Osteoblast (primary cell): ENCODE measurements at regions not wholly inside any gene's neighbourhood (a gene's known extent, or its start where the extent isn't known, plus 50 kb on each side); places are given as distances from the start of the nearest gene placed in this dataset.

Experiments
- DNase-seq: peaks from one replicate; pipeline ENCODE4 v3.0.0; 2011; ENCODE audit warnings: low spot score, mixed read lengths; ENCODE audit not compliant: insufficient read length; ENCODE audit errors: missing footprints
- H2AFZ ChIP-seq: 2 replicates; pipeline ENCODE4 v1.6.0; 2011; ENCODE audit warnings: mild to moderate bottlenecking, low read length
- H3K27ac ChIP-seq: 2 replicates; pipeline ENCODE4 v1.5.1; 2011; ENCODE audit warnings: mild to moderate bottlenecking, low read depth, low read length, moderate library complexity
- H3K27me3 ChIP-seq: 2 replicates; pipeline ENCODE4 v1.6.0; 2012; ENCODE audit warnings: mild to moderate bottlenecking, control low read depth, inconsistent platforms, low read length, moderate library complexity; ENCODE audit not compliant: insufficient read depth
- H3K36me3 ChIP-seq: 2 replicates; pipeline ENCODE4 v1.5.1; 2011; ENCODE audit warnings: mild to moderate bottlenecking, low read length, control low read depth, moderate library complexity; ENCODE audit not compliant: insufficient read depth
- H3K4me1 ChIP-seq: 2 replicates; pipeline ENCODE4 v1.5.1; 2011; ENCODE audit warnings: mild to moderate bottlenecking, low read length, control low read depth, moderate library complexity; ENCODE audit not compliant: insufficient read depth
- H3K4me2 ChIP-seq: 2 replicates; pipeline ENCODE4 v1.6.0; 2011; ENCODE audit warnings: mild to moderate bottlenecking, low read length; ENCODE audit not compliant: insufficient read depth
- H3K4me3 ChIP-seq: fragments of 200-600 bp; sonication (generic); 3 replicates; pipeline ENCODE4 v1.5.1; 2012; ENCODE audit warnings: mild to moderate bottlenecking, low read length, inconsistent platforms; ENCODE audit not compliant: insufficient read depth
- H3K79me2 ChIP-seq: 2 replicates; pipeline ENCODE4 v1.6.0; 2012; ENCODE audit warnings: mild to moderate bottlenecking, low read length, control low read depth, inconsistent platforms; ENCODE audit not compliant: insufficient read depth
- H3K9me3 ChIP-seq: 2 replicates; pipeline ENCODE4 v1.5.1; 2011; ENCODE audit warnings: low read depth, low read length, control low read depth
- H4K20me1 ChIP-seq: 2 replicates; pipeline ENCODE4 v1.6.0; 2012; ENCODE audit warnings: mild to moderate bottlenecking, low read length, control low read depth; ENCODE audit not compliant: insufficient read depth
- TF ChIP-seq, protein P1 (sequence below): IDR thresholded peaks from 2 replicates; pipeline ENCODE4 v1.5.1; 2011; ENCODE audit warnings: mild to moderate bottlenecking, low read depth, low read length, moderate library complexity; ENCODE audit errors: extremely low read depth

DNA sequence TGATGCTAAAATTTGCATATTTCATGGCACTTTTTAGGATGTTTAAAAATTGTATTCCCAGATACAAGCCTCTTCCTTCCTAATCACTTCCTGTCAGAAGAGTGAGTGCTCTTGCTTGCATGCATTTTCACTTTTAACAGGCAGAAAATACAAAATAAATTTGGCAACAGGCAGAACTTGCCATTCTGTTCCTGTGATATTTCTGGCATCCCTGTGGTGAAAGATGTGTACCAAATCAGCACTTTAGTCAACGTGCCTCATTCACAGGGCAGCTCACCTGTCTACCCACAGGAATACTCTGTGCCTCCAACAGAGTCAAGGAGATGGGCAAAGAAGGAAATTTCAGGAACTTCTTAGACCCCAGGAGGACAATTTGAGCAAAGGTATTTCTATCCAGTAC lies 360.9 kb downstream of the AKAIN1 start:
- TF ChIP-seq, protein P1, sequence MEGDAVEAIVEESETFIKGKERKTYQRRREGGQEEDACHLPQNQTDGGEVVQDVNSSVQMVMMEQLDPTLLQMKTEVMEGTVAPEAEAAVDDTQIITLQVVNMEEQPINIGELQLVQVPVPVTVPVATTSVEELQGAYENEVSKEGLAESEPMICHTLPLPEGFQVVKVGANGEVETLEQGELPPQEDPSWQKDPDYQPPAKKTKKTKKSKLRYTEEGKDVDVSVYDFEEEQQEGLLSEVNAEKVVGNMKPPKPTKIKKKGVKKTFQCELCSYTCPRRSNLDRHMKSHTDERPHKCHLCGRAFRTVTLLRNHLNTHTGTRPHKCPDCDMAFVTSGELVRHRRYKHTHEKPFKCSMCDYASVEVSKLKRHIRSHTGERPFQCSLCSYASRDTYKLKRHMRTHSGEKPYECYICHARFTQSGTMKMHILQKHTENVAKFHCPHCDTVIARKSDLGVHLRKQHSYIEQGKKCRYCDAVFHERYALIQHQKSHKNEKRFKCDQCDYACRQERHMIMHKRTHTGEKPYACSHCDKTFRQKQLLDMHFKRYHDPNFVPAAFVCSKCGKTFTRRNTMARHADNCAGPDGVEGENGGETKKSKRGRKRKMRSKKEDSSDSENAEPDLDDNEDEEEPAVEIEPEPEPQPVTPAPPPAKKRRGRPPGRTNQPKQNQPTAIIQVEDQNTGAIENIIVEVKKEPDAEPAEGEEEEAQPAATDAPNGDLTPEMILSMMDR: no peak
- no peaks in the 10 kb centered on the region for H3K4me1 ChIP-seq
- H2AFZ ChIP-seq: no peak overlapping the region
- no peaks in the 10 kb centered on the region for H3K9me3 ChIP-seq
- H3K36me3 ChIP-seq: no peaks in the 10 kb centered on the region
- H3K4me3 ChIP-seq: no peak overlapping the region
- no peak overlapping the region for H3K4me2 ChIP-seq
- no peaks in the 10 kb centered on the region for H3K79me2 ChIP-seq
- H4K20me1 ChIP-seq: no peaks in the 10 kb centered on the region
- no peak overlapping the region for H3K27ac ChIP-seq
- no peaks in the 10 kb centered on the region for H3K27me3 ChIP-seq
- DNase-seq: no peak

GRCh38 chr18:4831791-4832375 lies 365.2 kb downstream of the AKAIN1 start:
- no peak overlapping the region for H3K4me3 ChIP-seq
- peaks cover 2% of the 10 kb centered on the region for H3K9me3 ChIP-seq
- TF ChIP-seq, protein P1: no peak
- no peaks in the 10 kb centered on the region for H3K27me3 ChIP-seq
- H3K27ac ChIP-seq: no peak overlapping the region
- no peak overlapping the region for H3K4me2 ChIP-seq
- no peaks in the 10 kb centered on the region for H3K36me3 ChIP-seq
- H3K4me1 ChIP-seq: no peaks in the 10 kb centered on the region
- H3K79me2 ChIP-seq: no peaks in the 10 kb centered on the region
- no peak for DNase-seq
- no peak overlapping the region for H2AFZ ChIP-seq
- H4K20me1 ChIP-seq: no peaks in the 10 kb centered on the region

- Histone ChIP-seq H3K36me3 (no peaks in the 10 kb centered on the region), H3K27me3 (no peaks in the 10 kb centered on the region), H4K20me1 (no peaks in the 10 kb centered on the region), H3K27ac (no peak overlapping the region), H3K4me3 (no peak overlapping the region), H3K4me1 (no peaks in the 10 kb centered on the region), H3K4me2 (no peak overlapping the region), H3K79me2 (no peaks in the 10 kb centered on the region), H3K9me3 (peaks cover 2% of the 10 kb centered on the region), H2AFZ (no peak overlapping the region)
- DNase-seq: no peak
- TF ChIP-seq, protein P1: no peak
These were observed 365.9 kb downstream of the AKAIN1 start for GRCh38 chr18:4831127-4831526.

DNA sequence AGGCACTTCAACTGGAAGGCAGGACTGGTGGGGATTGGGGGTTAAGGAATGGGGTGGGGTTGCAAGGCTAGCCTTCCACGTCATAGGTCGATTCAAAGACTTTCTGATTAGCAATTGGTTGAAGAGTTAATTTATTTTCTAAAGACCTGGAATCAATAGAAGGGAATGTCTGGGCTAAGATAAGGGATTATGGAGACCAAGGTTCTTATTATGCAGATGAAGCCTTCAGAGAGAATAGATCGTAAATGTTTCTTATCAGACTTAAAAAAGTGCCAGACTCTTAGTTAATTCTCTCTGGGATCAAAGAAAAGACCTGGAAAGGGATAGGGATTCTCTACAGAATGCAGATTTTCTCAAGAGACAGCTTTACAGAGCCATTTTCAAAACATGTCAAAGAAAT lies 368.0 kb upstream of the DLGAP1 start:
- no peaks in the 10 kb centered on the region for H3K27me3 ChIP-seq
- H3K27ac ChIP-seq: no peak overlapping the region
- TF ChIP-seq, protein P1: no peak
- no peak overlapping the region for H2AFZ ChIP-seq
- H3K4me3 ChIP-seq: no peak overlapping the region
- no peaks in the 10 kb centered on the region for H3K79me2 ChIP-seq
- H3K36me3 ChIP-seq: no peaks in the 10 kb centered on the region
- peaks cover 8% of the 10 kb centered on the region for H3K9me3 ChIP-seq
- no peak for DNase-seq
- H3K4me1 ChIP-seq: no peaks in the 10 kb centered on the region
- no peaks in the 10 kb centered on the region for H4K20me1 ChIP-seq
- no peak overlapping the region for H3K4me2 ChIP-seq
